NCI-H345 treated with DMSO at 0.1 percent for 48 hours (cell line): ENCODE measurements at regions not wholly inside any gene's neighbourhood (a gene's known extent, or its start where the extent isn't known, plus 50 kb on each side); places are given as distances from the start of the nearest gene placed in this dataset.
"Not testable (repeated sequence)": the region's sequence is repeated elsewhere in the genome, so short reads cannot be mapped to it uniquely, and the experiment has no call there.

Source experiments
- DNase-seq: peaks from one replicate; lab custom pipeline; 2025; ENCODE audit not compliant: unreplicated experiment; lab: John Stamatoyannopoulos, UW

DNA sequence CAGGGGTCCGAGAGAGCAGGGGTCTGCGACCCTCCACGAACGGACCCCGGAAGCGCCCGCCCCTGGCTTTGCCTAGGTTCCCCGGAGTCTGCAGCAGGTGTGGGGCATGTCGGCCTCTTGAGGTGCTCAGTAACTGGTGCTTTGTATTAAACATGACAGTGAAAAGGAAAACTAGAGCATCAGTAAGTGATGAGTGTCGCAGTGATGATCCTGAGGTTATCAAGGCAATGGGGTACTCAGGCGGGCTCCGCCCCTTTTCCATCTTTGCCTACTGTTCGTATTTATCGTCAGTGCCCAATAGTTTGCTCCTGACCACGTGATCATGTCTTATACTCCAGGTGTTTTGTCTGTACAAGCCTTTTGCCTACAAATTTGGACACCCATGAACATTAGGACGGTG, 262.4 kb downstream of the ZNF37A start:
- DNase-seq, result peak; percentile 1

DNA sequence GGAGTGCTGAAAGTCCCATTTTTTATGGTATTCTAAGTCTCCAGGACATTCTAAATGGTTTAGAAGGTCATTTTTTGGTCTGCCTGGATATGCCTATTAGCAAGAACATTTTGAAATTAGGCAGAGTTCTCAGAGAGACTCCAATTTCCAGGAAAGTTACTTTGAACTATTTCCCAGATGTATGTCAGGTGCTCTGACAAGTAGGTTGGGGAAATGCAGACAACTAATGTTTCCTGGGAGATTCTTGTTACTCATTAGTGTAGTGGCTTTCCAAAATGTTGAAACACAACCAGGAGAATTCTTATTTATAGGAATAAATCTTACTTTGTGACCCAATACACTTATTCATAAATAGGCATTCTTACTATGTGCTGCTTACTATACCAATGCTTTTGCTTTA, 268.4 kb downstream of the ZNF37A start:
- not testable (repeated sequence) for DNase-seq

- not testable (repeated sequence) for DNase-seq
Observed at GRCh38 chr10:38364073-38364472, 269.9 kb downstream of the ZNF37A start.

DNA sequence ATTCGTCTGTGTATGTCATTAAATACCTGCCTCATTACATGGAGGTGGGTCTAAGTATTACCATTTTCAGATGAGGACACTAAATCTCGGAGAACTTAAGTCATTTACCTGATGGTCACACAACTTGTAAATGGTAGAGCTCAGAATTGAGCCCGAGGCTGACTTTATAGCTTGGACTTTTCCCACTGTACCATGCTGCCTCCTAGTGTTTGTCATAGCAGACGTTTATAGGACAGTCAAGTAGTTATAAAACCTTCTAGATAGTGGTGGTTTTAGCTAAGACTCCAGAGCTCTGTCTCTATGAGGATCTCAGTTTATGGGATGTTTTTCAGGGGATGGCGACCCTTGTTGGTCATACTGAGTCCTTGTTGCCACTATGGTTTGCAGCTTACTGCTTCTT, 271.8 kb downstream of the ZNF37A start:
- DNase-seq, result not testable (repeated sequence)

- not testable (repeated sequence) for DNase-seq
Observed at GRCh38 chr10:38383800-38384199, 289.7 kb downstream of the ZNF37A start.

DNA sequence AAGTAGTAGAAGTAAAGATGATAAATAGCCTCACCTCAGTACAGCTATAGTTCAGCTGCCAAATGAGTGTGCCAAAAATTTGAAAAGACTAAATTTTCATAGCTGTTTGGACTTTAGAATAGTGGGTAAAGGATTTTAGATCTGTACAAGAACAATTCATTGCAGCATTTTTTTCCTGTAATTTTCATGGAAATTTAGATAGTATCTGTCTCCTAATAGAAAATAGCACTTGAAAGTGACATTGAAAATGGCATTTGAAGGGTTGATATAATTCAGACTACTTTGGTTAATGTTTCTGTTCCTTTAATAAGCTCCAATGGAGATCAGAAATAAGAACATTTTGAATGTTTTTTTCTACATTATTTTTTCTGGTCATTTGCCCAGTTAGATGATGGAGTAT, 292.7 kb downstream of the ZNF37A start:
- DNase-seq, result not testable (repeated sequence)

GRCh38 chr10:38390725-38391124, 296.6 kb downstream of the ZNF37A start:
- not testable (repeated sequence) for DNase-seq

DNA sequence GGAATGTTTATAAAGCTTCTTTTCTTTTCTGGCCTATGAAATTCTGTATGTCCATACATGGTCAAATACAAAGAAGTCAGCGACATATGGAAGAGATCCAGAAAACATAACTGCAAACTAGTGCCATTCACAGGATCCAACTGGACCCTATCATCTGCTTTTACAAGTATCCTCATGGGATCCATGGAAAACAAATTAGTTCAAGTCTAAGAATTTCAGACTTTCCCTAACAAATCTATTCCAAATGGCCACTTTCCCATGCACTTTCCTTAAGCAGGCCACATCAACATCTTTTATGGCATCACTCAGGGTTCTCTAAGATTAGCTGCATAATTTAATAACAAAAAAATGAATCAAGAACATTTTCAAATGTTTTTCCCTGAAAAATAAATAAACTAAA, 301.3 kb downstream of the ZNF37A start:
- not testable (repeated sequence) for DNase-seq

DNA sequence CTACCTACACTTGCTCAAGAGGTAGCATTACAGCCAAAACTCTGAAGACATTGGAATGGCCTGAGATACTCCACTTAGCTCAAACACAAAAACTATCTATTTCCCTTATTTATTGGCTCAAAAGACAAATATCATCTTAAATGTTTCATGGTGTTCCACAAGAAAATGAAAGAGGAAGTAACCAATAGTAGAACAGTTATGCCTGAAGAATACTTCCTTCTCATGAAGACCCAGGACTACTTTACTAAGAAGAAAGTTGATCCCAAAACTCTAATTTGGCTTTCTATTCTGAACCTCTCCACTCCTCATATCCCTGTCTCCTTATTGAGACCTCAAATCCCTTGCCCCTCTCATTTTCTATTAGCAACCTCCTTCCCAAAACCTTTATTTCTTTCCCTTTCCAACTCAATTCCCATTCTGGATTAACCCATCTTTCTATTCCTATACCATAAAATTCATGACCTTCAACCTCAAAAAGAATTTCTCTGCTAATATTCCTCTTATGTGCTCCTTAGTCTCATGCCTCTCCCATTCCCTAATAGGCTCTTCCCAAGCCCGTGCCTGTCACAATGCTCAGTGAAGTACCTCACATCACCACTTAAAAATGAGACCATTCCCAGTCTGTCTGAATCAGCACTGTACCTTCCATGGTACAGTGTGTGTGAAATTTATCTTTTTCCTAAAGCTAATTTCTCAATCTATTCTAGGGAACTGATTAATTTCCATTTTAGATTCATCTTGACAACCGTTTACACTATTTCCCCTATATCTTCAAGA, 302.2 kb downstream of the ZNF37A start:
- not testable (repeated sequence) for DNase-seq

DNA sequence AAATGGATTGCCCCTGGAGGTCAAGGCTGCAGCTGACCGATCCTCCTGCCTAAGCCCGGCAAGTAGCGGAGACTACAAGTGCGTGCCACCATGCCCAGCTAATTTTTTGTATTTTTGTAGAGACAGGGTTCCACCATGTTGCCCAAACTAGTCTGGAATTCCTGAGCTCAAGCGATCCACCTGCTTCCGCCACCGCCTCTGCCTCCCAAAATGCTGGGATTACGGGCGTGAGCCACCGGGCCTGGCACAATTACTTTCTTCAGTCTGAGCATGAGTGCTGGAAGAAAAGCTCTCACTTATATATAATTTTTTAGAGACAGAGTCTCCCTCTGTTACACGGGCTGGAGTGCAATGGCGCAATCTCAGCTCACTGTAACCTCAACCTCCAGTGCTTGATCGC, 307.4 kb downstream of the ZNF37A start:
- DNase-seq, result not testable (repeated sequence)

- peak; percentile 33 for DNase-seq
Observed at GRCh38 chr10:38402442-38403346, 308.6 kb downstream of the ZNF37A start.

DNA sequence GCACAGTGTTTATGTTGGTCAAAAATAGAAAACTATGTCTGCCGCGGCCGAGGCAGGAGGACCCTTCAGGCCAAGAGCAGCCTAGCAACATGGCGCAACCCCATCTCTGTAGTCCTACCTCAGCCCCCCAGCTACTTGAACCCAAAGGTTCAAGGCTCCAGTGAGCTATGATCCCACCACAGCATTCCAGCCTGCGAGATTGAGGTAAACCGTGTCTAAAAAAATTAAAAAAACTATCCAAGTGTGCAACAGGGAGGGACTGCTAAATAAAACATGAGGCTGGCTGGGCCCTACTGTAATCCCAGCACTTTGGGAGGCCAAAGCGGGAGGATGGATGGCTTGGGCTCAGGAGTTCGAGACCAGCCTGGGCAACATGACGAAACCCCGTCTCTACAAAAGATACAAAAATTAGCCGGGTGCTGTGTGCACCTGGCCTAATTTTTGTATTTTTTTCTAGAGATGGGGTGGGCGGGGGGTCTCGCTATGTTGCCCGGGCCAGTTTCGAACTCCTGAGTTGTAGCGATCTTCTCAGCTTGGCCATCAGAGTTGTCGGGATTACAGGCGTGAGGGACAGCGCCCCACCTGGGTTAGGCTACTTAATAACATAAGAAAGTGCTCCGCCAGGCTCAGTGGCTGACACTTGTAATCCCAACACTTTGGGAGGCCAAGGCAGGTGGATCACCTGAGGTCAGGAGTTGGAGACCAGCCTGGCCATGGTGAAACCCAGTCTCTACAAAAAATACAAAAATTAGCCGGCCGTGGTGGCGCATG, 309.4 kb downstream of the ZNF37A start:
- not testable (repeated sequence) for DNase-seq

DNA sequence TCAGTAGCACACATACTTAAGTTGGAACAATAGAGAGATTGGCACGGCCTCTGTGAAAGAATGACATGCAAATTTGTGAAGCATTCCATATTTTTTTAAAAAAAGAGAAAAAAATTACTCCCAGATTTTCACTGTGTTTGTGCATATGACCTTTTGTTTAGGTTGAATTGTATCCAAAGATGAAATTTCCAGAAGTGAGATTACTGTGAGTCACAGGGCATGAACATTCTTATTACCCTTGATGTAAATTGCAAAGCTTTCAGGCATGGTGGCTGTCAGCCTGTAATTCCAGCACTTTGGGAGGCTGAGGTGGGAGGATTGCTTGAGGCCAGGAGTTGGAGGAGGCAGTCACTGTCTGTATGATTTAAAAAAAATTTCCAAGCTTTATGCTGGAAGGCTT, 329.5 kb downstream of the ZNF37A start:
- not testable (repeated sequence) for DNase-seq

- not testable (repeated sequence) for DNase-seq
Observed at GRCh38 chr10:38430242-38430641, 336.1 kb downstream of the ZNF37A start.

GRCh38 chr10:38437359-38437758, 343.2 kb downstream of the ZNF37A start:
- DNase-seq, result not testable (repeated sequence)

- DNase-seq, result not testable (repeated sequence)
Observed at GRCh38 chr10:38448614-38449355, 354.6 kb downstream of the ZNF37A start.

DNA sequence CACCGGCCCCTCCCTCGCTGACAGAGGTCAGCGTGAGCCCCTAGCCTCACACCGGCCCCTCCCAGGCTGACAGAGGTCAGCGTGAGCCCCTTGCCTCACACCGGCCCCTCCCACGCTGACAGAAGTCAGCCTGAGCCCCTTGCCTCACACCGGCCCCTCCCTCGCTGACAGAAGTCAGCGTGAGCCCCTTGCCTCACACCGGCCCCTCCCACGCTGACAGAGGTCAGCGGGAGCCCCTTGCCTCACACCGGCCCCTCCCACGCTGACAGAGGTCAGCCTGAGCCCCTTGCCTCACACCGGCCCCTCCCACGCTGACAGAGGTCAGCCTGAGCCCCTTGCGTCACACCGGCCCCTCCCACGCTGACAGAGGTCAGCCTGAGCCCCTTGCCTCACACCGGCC, 355.5 kb downstream of the ZNF37A start:
- not testable (repeated sequence) for DNase-seq

- DNase-seq, result not testable (repeated sequence)
Observed at GRCh38 chr10:38450372-38451057, 356.4 kb downstream of the ZNF37A start.

DNA sequence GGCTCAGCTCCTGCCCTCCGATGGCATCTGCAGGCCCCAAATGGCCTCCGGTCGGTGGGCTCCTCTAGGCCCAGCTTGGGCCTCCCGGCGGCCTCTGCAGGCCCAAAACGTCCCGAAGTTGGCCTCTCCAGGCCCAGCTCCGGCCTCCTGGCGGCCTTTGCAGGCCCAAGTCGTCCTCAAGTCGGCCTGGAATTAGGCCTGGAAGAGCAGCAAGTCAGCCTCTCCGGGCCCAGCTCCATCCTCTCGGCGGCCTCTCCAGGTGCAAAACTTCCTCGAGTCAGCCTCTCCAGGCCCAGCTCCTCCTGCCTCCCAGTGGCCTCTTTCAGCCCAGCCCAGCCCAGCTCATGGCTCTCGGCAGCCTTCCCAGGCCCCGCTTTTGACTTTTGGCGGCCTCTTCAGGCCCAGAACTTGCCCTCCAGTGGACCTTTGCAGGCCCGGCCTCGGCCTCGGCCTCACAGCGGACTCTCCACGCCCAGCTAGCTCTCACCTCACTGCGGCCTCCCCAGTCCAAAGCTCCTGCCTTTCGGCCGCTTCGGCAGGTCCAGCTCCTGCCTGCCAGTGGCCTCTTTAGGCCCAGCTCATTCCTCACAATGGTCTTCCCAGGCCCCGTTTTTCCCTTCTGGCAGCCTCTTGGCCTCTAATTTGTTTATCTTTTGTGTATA, 357.3 kb downstream of the ZNF37A start:
- DNase-seq, result not testable (repeated sequence)
